Eye (tissue), 1 donor: ENCODE measurements at regions not wholly inside any gene's neighbourhood (a gene's known extent, or its start where the extent isn't known, plus 50 kb on each side); places are given as distances from the start of the nearest gene placed in this dataset.

ENCODE experiments used
- DNase-seq: peaks from one replicate; pipeline ENCODE4 v3.0.0-alpha.2; 2015

DNA sequence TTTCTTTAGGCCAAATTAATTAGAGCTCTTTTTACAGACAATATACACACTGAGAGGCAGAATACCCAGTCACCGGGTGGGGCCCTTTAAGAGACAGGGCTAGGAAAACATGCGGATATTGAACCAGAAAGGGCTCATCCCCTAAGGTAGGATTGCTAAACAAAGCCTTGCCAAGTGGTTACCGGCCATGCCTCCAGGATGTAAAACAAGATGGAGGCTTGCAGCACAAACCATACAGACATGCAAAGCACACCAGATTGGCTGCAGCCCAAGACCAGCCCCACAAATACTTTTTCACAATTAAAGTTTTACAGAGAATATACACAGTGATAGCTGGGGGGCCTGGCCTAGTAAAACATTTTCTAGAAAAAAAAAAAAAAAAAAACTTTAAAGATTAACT is 210.0 kb downstream of the KLHL4 start:
- DNase-seq = no peak

DNA sequence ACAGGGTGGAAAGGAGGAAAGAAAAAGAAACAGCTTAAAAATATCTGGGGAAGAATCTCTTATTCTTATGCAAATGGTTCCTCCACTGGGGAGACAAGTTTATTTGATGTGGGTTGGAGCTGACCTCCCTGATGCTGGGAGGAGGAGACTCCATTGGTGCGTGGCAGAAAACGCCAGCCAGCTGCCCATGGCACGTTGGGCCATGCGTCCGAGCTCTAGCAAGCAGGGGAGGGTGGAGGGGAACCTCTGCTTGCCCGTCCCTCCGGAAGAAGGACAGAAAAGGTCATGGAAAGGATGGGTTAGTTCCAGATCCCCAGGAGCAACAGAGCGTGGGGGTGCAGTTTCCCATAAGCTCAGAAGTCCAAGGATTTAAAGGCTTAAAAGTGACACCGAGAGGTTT is 210.4 kb downstream of the KLHL4 start:
- DNase-seq = no peak

DNA sequence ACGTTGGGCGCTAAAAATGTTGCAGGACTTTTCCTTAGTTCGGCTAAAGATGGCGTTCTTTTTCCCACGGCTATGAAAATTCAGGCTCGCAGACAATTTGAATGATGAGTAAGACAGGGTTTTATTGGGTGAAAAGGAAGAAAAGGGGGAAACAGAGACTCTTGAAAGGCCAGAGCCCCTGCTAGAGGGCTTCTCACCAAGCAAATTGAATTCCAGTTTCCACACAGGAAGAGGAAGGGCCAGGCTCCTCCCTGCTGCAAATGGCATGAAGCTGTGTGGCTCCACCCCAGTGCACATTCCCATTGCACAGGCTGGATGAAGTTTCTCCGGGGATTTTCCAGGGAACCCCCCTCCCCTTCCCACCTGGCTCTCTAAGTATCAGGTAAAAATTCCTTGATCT is 210.9 kb downstream of the KLHL4 start:
- DNase-seq = no peak

GRCh38 chrX:87732133-87732532 is 214.5 kb downstream of the KLHL4 start:
- DNase-seq = no peak

DNA sequence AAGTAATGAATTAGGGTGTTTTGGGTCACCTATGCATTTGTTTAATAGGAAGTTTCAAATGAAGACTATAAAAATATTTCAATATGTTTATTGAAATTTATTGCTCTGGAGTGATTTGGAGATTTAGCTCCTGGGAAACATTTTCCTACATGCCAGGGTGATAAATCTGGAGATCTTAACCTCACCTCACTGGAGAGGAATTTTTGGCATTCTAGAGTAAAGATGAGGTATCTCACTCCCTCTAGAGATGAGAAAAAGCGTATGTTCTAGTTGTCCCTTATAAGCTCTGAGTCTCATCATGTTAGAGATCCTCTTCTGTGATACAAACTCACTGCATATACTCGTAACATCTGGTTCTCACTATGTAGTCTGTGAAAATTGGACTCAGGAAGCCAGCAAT is 219.0 kb downstream of the KLHL4 start:
- no peak for DNase-seq

GRCh38 chrX:87744391-87744790 is 226.8 kb downstream of the KLHL4 start:
- DNase-seq = no peak

DNA sequence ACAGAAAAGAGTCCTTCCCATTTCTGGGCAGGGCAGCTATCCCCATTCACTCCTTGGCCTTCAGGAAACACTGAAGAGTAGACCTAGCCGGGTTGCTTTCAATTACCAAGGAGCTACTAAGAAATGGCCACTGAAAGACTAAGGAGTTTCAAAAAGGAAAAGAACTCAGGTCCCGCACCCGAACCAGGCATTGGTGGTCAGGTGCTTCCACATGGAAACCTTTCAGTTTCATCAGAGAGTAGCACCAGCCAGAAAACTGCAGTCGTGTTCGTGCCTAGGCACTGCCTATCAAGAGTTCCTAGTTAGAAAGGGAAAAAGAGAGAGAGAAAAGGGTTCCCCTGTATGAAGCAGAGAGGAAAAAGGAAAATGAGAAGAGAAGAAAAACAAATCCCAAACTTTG is 237.9 kb downstream of the KLHL4 start:
- no peak for DNase-seq

- no peak for DNase-seq
Measured at GRCh38 chrX:87788976-87789375, 271.4 kb downstream of the KLHL4 start.

DNA sequence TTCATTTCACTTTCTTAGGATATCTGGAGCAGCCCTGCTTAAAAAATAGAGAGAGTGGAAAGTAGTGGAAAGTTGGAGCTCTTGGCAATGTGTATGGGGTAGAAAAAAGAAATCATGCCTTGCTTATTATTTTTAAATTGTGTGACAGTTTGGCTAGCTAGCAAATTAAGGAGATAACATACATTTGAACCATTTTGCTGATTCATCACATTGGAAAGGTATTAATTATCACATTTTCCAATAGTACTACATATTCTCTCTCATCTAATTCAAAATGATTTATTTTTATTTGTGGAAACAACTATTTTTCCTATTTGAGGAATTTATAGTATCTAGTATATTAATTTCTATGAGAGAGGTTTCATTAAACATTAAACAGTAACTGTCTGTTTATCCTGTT is 280.4 kb downstream of the KLHL4 start:
- no peak for DNase-seq

GRCh38 chrX:87805829-87806490 is 288.4 kb downstream of the KLHL4 start:
- no peak for DNase-seq

GRCh38 chrX:87808576-87809243 is 291.1 kb downstream of the KLHL4 start:
- DNase-seq = no peak

GRCh38 chrX:87813566-87813965 is 296.0 kb downstream of the KLHL4 start:
- no peak for DNase-seq

DNA sequence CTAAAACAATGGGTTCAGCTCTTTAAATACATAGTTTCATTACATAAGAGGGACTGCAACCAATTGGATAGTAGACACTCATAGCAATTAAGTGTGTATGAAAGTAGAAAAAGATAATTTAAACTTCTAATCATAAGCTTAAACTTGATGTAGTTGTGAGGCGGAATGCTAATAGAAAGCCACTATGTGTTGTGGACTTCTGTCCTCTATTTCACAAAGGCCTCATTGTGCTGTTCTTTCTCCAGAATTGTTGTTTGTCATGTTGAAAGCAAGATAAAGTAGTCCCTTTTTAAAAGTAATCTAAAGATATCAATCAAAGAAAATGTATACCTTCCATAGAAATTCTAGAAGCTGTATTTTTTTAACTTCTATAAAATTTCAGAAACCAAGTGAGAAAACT is 329.4 kb downstream of the KLHL4 start:
- DNase-seq = no peak

- no peak for DNase-seq
Measured at GRCh38 chrX:87873347-87873941, 355.8 kb downstream of the KLHL4 start.

DNA sequence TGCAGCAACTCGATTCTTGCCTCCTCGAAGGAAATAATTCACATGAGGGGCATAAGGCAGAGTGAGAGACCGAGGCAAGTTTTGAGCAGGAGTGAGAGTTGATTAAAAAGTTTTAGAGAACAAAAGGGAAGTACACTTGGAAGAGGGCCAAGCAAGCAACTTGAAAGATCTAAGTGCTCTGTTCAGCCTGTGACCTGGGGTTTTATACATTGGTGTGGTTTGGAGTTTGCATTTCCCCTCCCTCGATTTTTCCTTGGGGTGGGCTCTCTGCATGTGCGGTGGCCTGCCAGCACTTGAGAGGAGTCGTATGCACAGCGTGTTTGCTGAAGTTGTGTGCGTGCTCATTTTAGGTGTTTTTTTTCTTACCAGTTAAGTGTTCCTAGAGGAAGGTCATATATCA is 356.4 kb downstream of the KLHL4 start:
- DNase-seq = no peak

GRCh38 chrX:87878926-87879325 is 361.3 kb downstream of the KLHL4 start:
- DNase-seq = no peak

- no peak for DNase-seq
Measured at GRCh38 chrX:87890437-87890836, 372.8 kb downstream of the KLHL4 start.

- DNase-seq = no peak
Measured at GRCh38 chrX:87895421-87895820, 377.8 kb downstream of the KLHL4 start.

DNA sequence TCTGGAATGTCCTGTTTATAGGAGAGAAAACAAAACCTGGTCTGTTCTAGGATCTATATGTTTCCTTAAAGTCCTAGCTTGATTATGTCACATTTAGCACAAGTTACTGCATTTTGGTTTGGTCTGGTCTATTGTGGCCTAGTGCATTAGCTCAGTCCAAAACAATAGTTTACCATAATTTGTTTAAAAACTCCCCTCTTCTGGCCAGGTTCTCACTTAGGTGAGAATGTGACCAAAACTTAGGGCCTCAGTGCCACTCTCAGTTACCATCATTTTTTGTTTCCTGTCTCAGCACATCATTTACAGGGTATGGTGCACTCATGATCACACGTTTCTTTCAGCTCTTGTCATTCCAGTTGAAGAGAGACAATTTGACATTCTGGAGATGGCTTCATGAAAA is 378.5 kb downstream of the KLHL4 start:
- no peak for DNase-seq

- no peak for DNase-seq
Measured at GRCh38 chrX:87900320-87900908, 382.8 kb downstream of the KLHL4 start.

DNA sequence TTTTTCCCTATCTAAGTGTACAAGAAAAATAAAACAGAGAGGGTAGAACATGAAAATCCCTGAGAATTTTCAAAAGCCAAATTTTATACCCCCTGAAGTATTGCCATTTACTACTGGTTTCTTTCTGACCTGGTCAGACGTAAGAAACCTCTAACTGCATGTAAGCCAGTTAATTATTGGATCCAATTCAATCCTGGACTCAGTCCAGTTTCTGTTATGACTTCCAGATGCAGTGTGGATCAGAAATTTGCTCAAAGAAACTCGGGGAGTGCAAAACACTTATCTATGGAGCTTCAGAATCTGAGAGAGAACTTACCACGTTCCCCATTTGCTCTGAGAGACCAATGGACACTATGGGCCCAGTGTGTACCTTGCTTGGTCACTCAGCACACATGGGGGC is 383.5 kb downstream of the KLHL4 start:
- peak; percentile 8 for DNase-seq

GRCh38 chrX:87914726-87915125 is 397.1 kb downstream of the KLHL4 start:
- no peak for DNase-seq

- no peak for DNase-seq
Measured at GRCh38 chrX:87924619-87925018, 407.0 kb downstream of the KLHL4 start.

- DNase-seq = no peak
Measured at GRCh38 chrX:87941841-87942240, 424.2 kb downstream of the KLHL4 start.
